HepG2 (cell line): ENCODE measurements at regions not wholly inside any gene's neighbourhood (a gene's known extent, or its start where the extent isn't known, plus 50 kb on each side); places are given as distances from the start of the nearest gene placed in this dataset.

Source experiments
- ATAC-seq: fragments of 200-7000 bp; cut with Tn5 transposase; 3 replicates; pipeline ENCODE4 v1.9.1; 2020; ENCODE audit warnings: mild to moderate bottlenecking, moderate library complexity
- BruUV-seq: library from RNA; stranded (reverse); fragments of 400-500 nt; replicated peaks from 2 replicates; lab custom pipeline; 2021; lab: Mats Ljungman, UMichigan
- CTCF ChIA-PET: fragments of 300-600 bp; formaldehyde crosslinking; extraction: SDS; loops from one replicate; lab custom pipeline; 2021; ENCODE audit warnings: low total read pairs, inconsistent platforms, low intra/inter-chr PET ratio; lab: Yijun Ruan, JAX
- POLR2A ChIA-PET: fragments of 350-600 bp; sonication (Branson Sonifier 250); formaldehyde crosslinking; loops from one replicate; lab custom pipeline; 2020; ENCODE audit warnings: antibody characterized with exemption, inconsistent platforms; lab: Yijun Ruan, JAX
- DNase-seq: peaks from one replicate; pipeline ENCODE4 v3.0.0-alpha.2; 2015; ENCODE audit warnings: low spot score
- FAIRE-seq: peaks from 3 replicates; lab custom pipeline; 2011; peaks lifted over from hg19 to GRCh38; lab: Jason Lieb, UNC
- H2AFZ ChIP-seq: one replicate; pipeline ENCODE4 v1.6.1; 2011; ENCODE audit warnings: low read length, inconsistent platforms
- H3K27ac ChIP-seq: fragments of 300-600 bp; 3 replicates; pipeline ENCODE4 v1.8.0; 2011; ENCODE audit warnings: mixed run types, mild to moderate bottlenecking, mixed read lengths, low read length, inconsistent platforms; ENCODE audit not compliant: insufficient read depth; ENCODE audit errors: extremely low read length
- H3K27me3 ChIP-seq, 2 experiments: fragments of 200-600 bp in 1 of 2; 2 replicates in 1 of 2; 3 replicates in 1 of 2; pipeline versions ENCODE4 v1.6.0 to v1.8.0; 2011; ENCODE audit warnings: low read length in 2 of 2, mild to moderate bottlenecking in 2 of 2, moderate library complexity in 2 of 2, inconsistent platforms in 1 of 2; ENCODE audit not compliant: insufficient read depth in 2 of 2, control insufficient read depth in 1 of 2
- H3K36me3 ChIP-seq, 2 experiments: fragments of 200-600 bp in 1 of 2; replicated peaks in 1 of 2; 2 replicates in 1 of 2; 3 replicates in 1 of 2; pipeline versions ENCODE4 v1.5.1 to v1.8.0; 2011; ENCODE audit warnings: low read length in 2 of 2, inconsistent platforms in 1 of 2; ENCODE audit not compliant: insufficient read depth in 2 of 2, control insufficient read depth in 1 of 2
- H3K4me1 ChIP-seq: 2 replicates; pipeline ENCODE4 v1.5.1; 2012; ENCODE audit warnings: low read length, inconsistent platforms; ENCODE audit not compliant: insufficient read depth
- H3K4me2 ChIP-seq: 2 replicates; pipeline ENCODE4 v1.6.0; 2011; ENCODE audit warnings: low read depth, low read length, inconsistent platforms
- H3K4me3 ChIP-seq, 3 experiments: fragments of 200-600 bp in 1 of 3; sonication (generic), shearing (Covaris generic) in 1 of 3; replicated peaks in 1 of 3; 2 replicates each; pipeline ENCODE4 v1.5.1; 2011 to 2016; ENCODE audit warnings: low read length in 3 of 3, inconsistent platforms in 2 of 3, low read depth in 2 of 3, mild to moderate bottlenecking in 2 of 3, control low read depth in 1 of 3, mixed read lengths in 1 of 3; ENCODE audit not compliant: insufficient read depth in 1 of 3
- H3K79me2 ChIP-seq: one replicate; pipeline ENCODE4 v1.6.1; 2011; ENCODE audit warnings: low read length, inconsistent platforms; ENCODE audit not compliant: insufficient read depth
- H3K9ac ChIP-seq: 2 replicates; pipeline ENCODE4 v1.6.0; 2011; ENCODE audit warnings: mild to moderate bottlenecking, low read depth, low read length, inconsistent platforms; ENCODE audit not compliant: insufficient read depth
- H3K9me3 ChIP-seq: 2 replicates; pipeline ENCODE4 v1.5.1; 2012; ENCODE audit warnings: mild to moderate bottlenecking, low read length
- H4K20me1 ChIP-seq: 2 replicates; pipeline ENCODE4 v1.6.0; 2011; ENCODE audit warnings: inconsistent platforms, mild to moderate bottlenecking, low read length, moderate library complexity; ENCODE audit not compliant: insufficient read depth
- AHR ChIP-seq: IDR thresholded peaks from 2 replicates; pipeline ENCODE4 v1.6.1; 2018; ENCODE audit warnings: missing genetic modification reagents, missing compliant biosample characterization
- CC2D1A ChIP-seq: sonication (generic); formaldehyde crosslinking; IDR thresholded peaks from 2 replicates; pipeline ENCODE4 v1.8.1; 2023; ENCODE audit warnings: mild to moderate bottlenecking, missing genetic modification reagents
- DR1 ChIP-seq: sonication (generic); formaldehyde crosslinking; IDR thresholded peaks from 2 replicates; pipeline ENCODE4 v1.8.0; 2021; ENCODE audit warnings: mild to moderate bottlenecking, missing genetic modification reagents, inconsistent platforms
- FOSL2 ChIP-seq: sonication (generic); formaldehyde crosslinking; IDR thresholded peaks from 2 replicates; pipeline ENCODE4 v1.4.0; 2020; ENCODE audit warnings: missing genetic modification reagents
- FOXP4 ChIP-seq: sonication (generic); formaldehyde crosslinking; IDR thresholded peaks from 2 replicates; pipeline ENCODE4 v1.4.0; 2020; ENCODE audit warnings: missing genetic modification reagents
- RORA ChIP-seq: sonication (generic); formaldehyde crosslinking; IDR thresholded peaks from 2 replicates; pipeline ENCODE4 v1.5.0; 2020; ENCODE audit warnings: mild to moderate bottlenecking, missing genetic modification reagents, moderate library complexity
- SP4 ChIP-seq: sonication (generic); formaldehyde crosslinking; IDR thresholded peaks from 2 replicates; pipeline ENCODE4 v1.8.1; 2023; ENCODE audit warnings: mild to moderate bottlenecking, missing genetic modification reagents
- ZNF225 ChIP-seq: sonication (generic); formaldehyde crosslinking; IDR thresholded peaks from 2 replicates; pipeline ENCODE4 v1.4.0; 2020; ENCODE audit warnings: mild to moderate bottlenecking, missing genetic modification reagents
- ZNF274 ChIP-seq: sonication (generic); formaldehyde crosslinking; IDR thresholded peaks from 2 replicates; pipeline ENCODE4 v1.5.1; 2020; ENCODE audit warnings: mild to moderate bottlenecking, missing genetic modification reagents
- ZNF616 ChIP-seq: sonication (generic); formaldehyde crosslinking; IDR thresholded peaks from 2 replicates; pipeline ENCODE4 v1.5.0; 2020; ENCODE audit warnings: low read depth, mild to moderate bottlenecking, missing genetic modification reagents
- WGBS: methylation state at CpG from one replicate; pipeline ENCODE4 v1.1.6; 2017; ENCODE audit warnings: low lambda C conversion rate; 5-methylcytosine and 5-hydroxymethylcytosine counted together
- in situ Hi-C: cut with HindIII; loops from 2 replicates; pipeline ENCODE4 v1.10.0; 2017; ENCODE audit warnings: low pct_unique_long_range_greater_than_20kb; ENCODE audit not compliant: extremely low pct_ligation_motif_present
- intact Hi-C: fragments of 100-400 bp; cut with micrococcal nuclease; formaldehyde crosslinking; loops from one replicate; pipeline ENCODE4 v1.10.0; 2022; ENCODE audit not compliant: unreplicated experiment

DNA sequence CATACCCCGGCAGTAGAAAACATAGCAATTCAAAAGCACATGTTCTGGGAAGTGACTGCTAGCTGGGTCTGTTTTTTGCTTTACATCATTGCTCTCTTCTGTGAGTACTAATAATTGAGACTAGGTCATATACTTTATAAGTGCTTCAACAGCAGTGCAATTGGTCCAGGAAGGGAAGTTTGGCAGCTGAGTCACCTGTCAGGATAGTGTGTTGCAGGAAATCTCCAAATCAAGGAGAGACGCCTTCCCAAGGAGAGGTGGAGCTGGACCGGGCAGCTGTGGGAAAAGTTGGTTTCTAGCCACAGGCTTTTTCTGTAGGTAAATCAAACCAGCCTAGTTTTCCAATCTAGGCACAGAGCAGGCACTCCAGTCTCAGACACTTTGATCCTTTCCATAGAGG is 330.1 kb downstream of the ENC1 start:
- TF ChIP-seq ZNF616 (CRISPR knock-in tag) (no peak), AHR (CRISPR knock-in tag) (no peak), ZNF274 (CRISPR knock-in tag) (no peak), RORA (CRISPR knock-in tag) (no peak), CC2D1A (CRISPR knock-in tag) (no peak), FOXP4 (no peak), ZNF225 (CRISPR knock-in tag) (no peak), FOSL2 (CRISPR knock-in tag) (no peak), SP4 (CRISPR knock-in tag) (no peak), DR1 (CRISPR knock-in tag) (no peak)
- TF ChIP-seq, all 625 proteins: peak for 0
- no peaks in the 10 kb centered on the region for H3K36me3 ChIP-seq
- H2AFZ ChIP-seq: no peak overlapping the region
- no peaks in the 10 kb centered on the region for H3K79me2 ChIP-seq
- 70% methylated on average over 3 of the region's 3 CpGs for WGBS
- H4K20me1 ChIP-seq: no peaks in the 10 kb centered on the region
- no peaks in the 10 kb centered on the region for H3K4me1 ChIP-seq
- no peak for FAIRE-seq
- no peak overlapping the region for H3K4me2 ChIP-seq
- no TSS peak for BruUV-seq
- POLR2A ChIA-PET: no interaction called here
- CTCF ChIA-PET: no interaction called here
- no peak overlapping the region for H3K4me3 ChIP-seq
- no peaks in the 10 kb centered on the region for H3K9me3 ChIP-seq
- no peaks in the 10 kb centered on the region for H3K27me3 ChIP-seq
- in situ Hi-C loops: no loop called here
- ATAC-seq: no peak
- no peak overlapping the region for H3K9ac ChIP-seq
- intact Hi-C loops: no loop called here
- DNase-seq: no peak
- no peak overlapping the region for H3K27ac ChIP-seq
